ENCODE measurements at regions not wholly inside any gene's neighbourhood (a gene's known extent, or its start where the extent isn't known, plus 50 kb on each side); places are given as distances from the start of the nearest gene placed in this dataset.

DNA sequence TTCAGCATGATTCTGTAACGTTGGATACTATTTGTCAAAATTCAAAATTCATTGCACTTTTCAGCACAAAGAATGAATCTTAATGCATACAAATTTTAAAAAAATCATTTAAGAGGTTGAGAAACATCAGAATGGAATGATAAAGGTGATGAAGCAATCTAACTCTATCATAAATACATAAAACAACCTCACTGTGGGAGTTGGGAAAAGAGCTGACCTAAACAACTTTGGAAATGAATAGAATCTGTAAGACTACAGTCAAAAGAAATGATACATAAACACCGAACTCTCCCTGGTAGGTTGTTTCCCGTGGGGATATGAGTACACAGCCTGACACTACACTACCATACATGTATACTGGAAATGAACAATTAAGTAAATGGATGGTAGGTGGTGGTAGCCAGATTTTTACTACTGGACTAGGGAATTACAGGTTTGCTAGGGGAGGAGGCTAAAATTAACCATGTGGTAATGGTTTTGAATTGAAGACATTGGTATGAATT lies 64.9 kb upstream of the PARP11 start:
- no peaks in the 10 kb centered on the region for H3K79me2 ChIP-seq (ENCODE audit: insufficient read depth, low read length)
- no peaks in the 10 kb centered on the region for H3K36me3 ChIP-seq (ENCODE audit: insufficient read depth, low read length)
- no peaks in the 10 kb centered on the region for H3K27me3 ChIP-seq (ENCODE audit: insufficient read depth, low read length)
- H3K4me2 ChIP-seq (ENCODE audit: low read length), result no peak overlapping the region
- H3K4me1 ChIP-seq (ENCODE audit: insufficient read depth, low read length, severe bottlenecking), result no peaks in the 10 kb centered on the region
- no peak overlapping the region for H3K4me3 ChIP-seq (ENCODE audit: low read depth, low read length, poor library complexity, severe bottlenecking)
- TF ChIP-seq, protein P1, sequence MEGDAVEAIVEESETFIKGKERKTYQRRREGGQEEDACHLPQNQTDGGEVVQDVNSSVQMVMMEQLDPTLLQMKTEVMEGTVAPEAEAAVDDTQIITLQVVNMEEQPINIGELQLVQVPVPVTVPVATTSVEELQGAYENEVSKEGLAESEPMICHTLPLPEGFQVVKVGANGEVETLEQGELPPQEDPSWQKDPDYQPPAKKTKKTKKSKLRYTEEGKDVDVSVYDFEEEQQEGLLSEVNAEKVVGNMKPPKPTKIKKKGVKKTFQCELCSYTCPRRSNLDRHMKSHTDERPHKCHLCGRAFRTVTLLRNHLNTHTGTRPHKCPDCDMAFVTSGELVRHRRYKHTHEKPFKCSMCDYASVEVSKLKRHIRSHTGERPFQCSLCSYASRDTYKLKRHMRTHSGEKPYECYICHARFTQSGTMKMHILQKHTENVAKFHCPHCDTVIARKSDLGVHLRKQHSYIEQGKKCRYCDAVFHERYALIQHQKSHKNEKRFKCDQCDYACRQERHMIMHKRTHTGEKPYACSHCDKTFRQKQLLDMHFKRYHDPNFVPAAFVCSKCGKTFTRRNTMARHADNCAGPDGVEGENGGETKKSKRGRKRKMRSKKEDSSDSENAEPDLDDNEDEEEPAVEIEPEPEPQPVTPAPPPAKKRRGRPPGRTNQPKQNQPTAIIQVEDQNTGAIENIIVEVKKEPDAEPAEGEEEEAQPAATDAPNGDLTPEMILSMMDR (IDR thresholded peaks at IDR 0.05; ENCODE audit: low read length), result no peak
- H3K9me3 ChIP-seq (ENCODE audit: low read length), result no peaks in the 10 kb centered on the region
- no peak overlapping the region for H3K9ac ChIP-seq (ENCODE audit: low read length)
- H3K9me2 ChIP-seq (ENCODE audit: low read depth, low read length), result no peaks in the 10 kb centered on the region
- H3K27ac ChIP-seq (ENCODE audit: low read depth, low read length, poor library complexity, severe bottlenecking), result no peak overlapping the region
- H4K20me1 ChIP-seq (ENCODE audit: insufficient read depth, low read length), result no peaks in the 10 kb centered on the region
- no peak overlapping the region for H2AFZ ChIP-seq (ENCODE audit: low read length)
- no peaks in the 10 kb centered on the region for H3F3A ChIP-seq (ENCODE audit: insufficient read depth, low read length)

DNA sequence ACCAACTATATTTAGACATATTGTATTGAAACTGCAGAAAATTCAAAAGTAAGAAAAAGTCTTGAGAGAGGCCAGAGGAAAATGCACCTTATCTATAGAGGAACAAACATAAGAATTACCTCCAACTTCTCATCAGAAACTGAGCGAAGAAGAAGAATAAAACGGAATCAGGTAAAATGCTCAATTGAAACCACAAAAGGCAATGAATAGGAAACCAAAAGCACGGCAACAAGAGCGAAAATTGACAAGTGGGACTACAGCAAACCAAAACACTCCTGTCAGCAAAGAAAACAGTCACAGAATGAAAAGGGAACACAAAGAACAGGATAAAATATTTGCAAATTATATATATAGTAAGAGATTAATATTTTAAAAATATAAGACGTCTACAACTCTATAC lies 61.9 kb upstream of the PARP11 start:
- H3K9me3 ChIP-seq (ENCODE audit: low read length), result no peaks in the 10 kb centered on the region
- H3K4me2 ChIP-seq (ENCODE audit: low read length), result no peak overlapping the region
- H3K79me2 ChIP-seq (ENCODE audit: insufficient read depth, low read length), result no peaks in the 10 kb centered on the region
- no peaks in the 10 kb centered on the region for H3K4me1 ChIP-seq (ENCODE audit: insufficient read depth, low read length, severe bottlenecking)
- no peaks in the 10 kb centered on the region for H3F3A ChIP-seq (ENCODE audit: insufficient read depth, low read length)
- H3K27ac ChIP-seq (ENCODE audit: low read depth, low read length, poor library complexity, severe bottlenecking), result no peak overlapping the region
- no peak overlapping the region for H3K4me3 ChIP-seq (ENCODE audit: low read depth, low read length, poor library complexity, severe bottlenecking)
- H2AFZ ChIP-seq (ENCODE audit: low read length), result no peak overlapping the region
- H3K9ac ChIP-seq (ENCODE audit: low read length), result no peak overlapping the region
- H3K9me2 ChIP-seq (ENCODE audit: low read depth, low read length), result no peaks in the 10 kb centered on the region
- TF ChIP-seq, protein P1 (IDR thresholded peaks at IDR 0.05; ENCODE audit: low read length), result no peak
- TF ChIP-seq EZH2 (IDR thresholded peaks at IDR 0.05; ENCODE audit: borderline replicate concordance, low read length), result no peak
- 0 out of 2 replicates have a peak, but pooled peaks cover 7% of the 10 kb centered on the region for H3K27me3 ChIP-seq (ENCODE audit: insufficient read depth, low read length)
- no peaks in the 10 kb centered on the region for H3K36me3 ChIP-seq (ENCODE audit: insufficient read depth, low read length)
- H4K20me1 ChIP-seq (ENCODE audit: insufficient read depth, low read length), result no peaks in the 10 kb centered on the region

DNA sequence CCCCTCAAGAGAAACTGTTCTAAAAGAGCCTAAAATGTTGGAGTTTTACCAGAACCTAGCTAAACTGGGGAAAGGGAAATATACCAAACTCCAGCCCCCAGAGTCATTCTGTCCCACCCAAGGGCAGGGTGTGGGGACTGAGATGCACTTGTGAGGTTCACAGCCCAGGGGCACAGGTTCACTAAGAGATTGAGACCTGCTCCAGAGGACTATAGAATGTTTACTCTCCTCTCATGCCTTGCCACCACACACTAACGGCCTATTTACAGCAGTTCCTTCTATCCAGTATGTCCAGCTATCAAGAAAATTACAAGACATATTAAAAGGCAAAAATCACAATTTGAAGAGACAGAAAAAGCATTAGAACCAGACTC lies 60.6 kb upstream of the PARP11 start:
- H2AFZ ChIP-seq (ENCODE audit: low read length), result no peak overlapping the region

More for the DNA sequence above, 60.6 kb upstream of the PARP11 start:
- Histone ChIP-seq H3K9ac (ENCODE audit: low read length) (no peak overlapping the region), H3K27me3 (ENCODE audit: insufficient read depth, low read length) (0 out of 2 replicates have a peak, but pooled peaks cover 7% of the 10 kb centered on the region), H3K9me3 (ENCODE audit: low read length) (no peaks in the 10 kb centered on the region), H4K20me1 (ENCODE audit: insufficient read depth, low read length) (no peaks in the 10 kb centered on the region), H3F3A (ENCODE audit: insufficient read depth, low read length) (no peaks in the 10 kb centered on the region), H3K27ac (ENCODE audit: low read depth, low read length, poor library complexity, severe bottlenecking) (no peak overlapping the region), H3K79me2 (ENCODE audit: insufficient read depth, low read length) (no peaks in the 10 kb centered on the region), H3K9me2 (ENCODE audit: low read depth, low read length) (no peaks in the 10 kb centered on the region), H3K4me1 (ENCODE audit: insufficient read depth, low read length, severe bottlenecking) (no peaks in the 10 kb centered on the region), H3K36me3 (ENCODE audit: insufficient read depth, low read length) (no peaks in the 10 kb centered on the region), H3K4me2 (ENCODE audit: low read length) (no peak overlapping the region), H3K4me3 (ENCODE audit: low read depth, low read length, poor library complexity, severe bottlenecking) (no peak overlapping the region)
- no peak for TF ChIP-seq EZH2 (IDR thresholded peaks at IDR 0.05; ENCODE audit: borderline replicate concordance, low read length)
- TF ChIP-seq, protein P1 (IDR thresholded peaks at IDR 0.05; ENCODE audit: low read length), result no peak

All from OCI-LY1 (cell line).